PC-3 (cell line): ENCODE measurements at regions not wholly inside any gene's neighbourhood (a gene's known extent, or its start where the extent isn't known, plus 50 kb on each side); places are given as distances from the start of the nearest gene placed in this dataset.
A peak's percentile ranks its signal among the peaks of the same experiment; 100 is the strongest.

Source experiments
- ATAC-seq: fragments of 200-7000 bp; cut with Tn5 transposase; 2 replicates; pipeline ENCODE4 v1.9.1; 2020; ENCODE audit warnings: mild to moderate bottlenecking, moderate library complexity
- BruUV-seq: library from RNA; stranded (reverse); fragments of 400-500 nt; replicated peaks from 2 replicates; lab custom pipeline; 2021; lab: Mats Ljungman, UMichigan
- CTCF ChIA-PET: fragments of 300-600 bp; sonication (Branson Sonifier 250); formaldehyde crosslinking; loops from one replicate; lab custom pipeline; 2022; ENCODE audit warnings: antibody characterized with exemption; lab: Charles Lee
- POLR2A ChIA-PET: fragments of 300-600 bp; sonication (Branson Sonifier 250); formaldehyde crosslinking; loops from one replicate; lab custom pipeline; 2022; ENCODE audit warnings: antibody characterized with exemption; ENCODE audit not compliant: unreplicated experiment; lab: Charles Lee
- DNase-seq: peaks from one replicate; pipeline ENCODE4 v3.0.0-alpha.2; 2015
- H2AFZ ChIP-seq: fragments of 300-600 bp; sonication (generic); 2 replicates; pipeline ENCODE4 v1.6.0; 2016; ENCODE audit warnings: antibody characterized with exemption, low read length
- H3F3A ChIP-seq: fragments of 300-600 bp; sonication (generic); one replicate; pipeline ENCODE4 v1.6.0; 2017; ENCODE audit warnings: antibody characterized with exemption, low read length, control low read depth, mild to moderate bottlenecking; ENCODE audit not compliant: unreplicated experiment
- H3K27ac ChIP-seq: fragments of 300-600 bp; sonication (generic); 2 replicates; pipeline ENCODE4 v1.5.1; 2016; ENCODE audit warnings: mild to moderate bottlenecking, low read length
- H3K27me3 ChIP-seq: fragments of 300-600 bp; sonication (generic); 2 replicates; pipeline ENCODE4 v1.6.1; 2016; ENCODE audit warnings: low read length, mixed read lengths
- H3K36me3 ChIP-seq: fragments of 300-600 bp; sonication (generic); 2 replicates; pipeline ENCODE4 v1.6.1; 2016; ENCODE audit warnings: low read depth, mixed run types, low read length, mixed read lengths
- H3K4me1 ChIP-seq: fragments of 300-600 bp; sonication (generic); 2 replicates; pipeline ENCODE4 v1.5.1; 2016; ENCODE audit warnings: low read length; ENCODE audit not compliant: insufficient read depth
- H3K4me2 ChIP-seq: fragments of 300-600 bp; sonication (generic); 2 replicates; pipeline ENCODE4 v1.6.0; 2016; ENCODE audit warnings: low read length
- H3K4me3 ChIP-seq: fragments of 300-600 bp; sonication (generic); 2 replicates; pipeline ENCODE4 v1.5.1; 2016; ENCODE audit warnings: mild to moderate bottlenecking, low read length, mixed read lengths
- H3K79me2 ChIP-seq: fragments of 300-600 bp; sonication (generic); 2 replicates; pipeline ENCODE4 v1.6.1; 2017; ENCODE audit warnings: low read length, mixed read lengths
- H3K9ac ChIP-seq: fragments of 300-600 bp; sonication (generic); 2 replicates; pipeline ENCODE4 v1.6.0; 2016; ENCODE audit warnings: mild to moderate bottlenecking, low read length
- H3K9me2 ChIP-seq: fragments of 300-600 bp; sonication (generic); replicated peaks from 2 replicates; pipeline ENCODE4 v1.6.1; 2016; ENCODE audit warnings: mixed run types, low read length, mixed read lengths
- H3K9me3 ChIP-seq: fragments of 300-600 bp; sonication (generic); 2 replicates; pipeline ENCODE4 v1.6.1; 2016; ENCODE audit warnings: low read length, mixed read lengths
- H4K20me1 ChIP-seq: fragments of 300-600 bp; sonication (generic); 2 replicates; pipeline ENCODE4 v1.6.1; 2016; ENCODE audit warnings: low read length, mixed read lengths
- EZH2 ChIP-seq: fragments of 300-600 bp; sonication (generic); IDR thresholded peaks from one replicate; pipeline ENCODE4 v1.6.1; 2017; ENCODE audit warnings: antibody characterized with exemption, mild to moderate bottlenecking, low read length; ENCODE audit not compliant: unreplicated experiment
- EZH2phosphoT487 ChIP-seq: fragments of 300-600 bp; sonication (generic); IDR thresholded peaks from 2 replicates; pipeline ENCODE4 v1.6.1; 2018; ENCODE audit warnings: mild to moderate bottlenecking, antibody characterized with exemption, low read length, borderline replicate concordance
- intact Hi-C: fragments of 100-400 bp; cut with micrococcal nuclease; formaldehyde crosslinking; loops from 2 replicates; pipeline ENCODE4 v1.9.0; 2023
- TF ChIP-seq, protein P1 (sequence below): fragments of 300-600 bp; sonication (generic); conservative IDR thresholded peaks from 2 replicates; pipeline ENCODE4 v1.5.1; 2017; ENCODE audit warnings: antibody characterized with exemption, low read depth, mild to moderate bottlenecking, low read length

DNA sequence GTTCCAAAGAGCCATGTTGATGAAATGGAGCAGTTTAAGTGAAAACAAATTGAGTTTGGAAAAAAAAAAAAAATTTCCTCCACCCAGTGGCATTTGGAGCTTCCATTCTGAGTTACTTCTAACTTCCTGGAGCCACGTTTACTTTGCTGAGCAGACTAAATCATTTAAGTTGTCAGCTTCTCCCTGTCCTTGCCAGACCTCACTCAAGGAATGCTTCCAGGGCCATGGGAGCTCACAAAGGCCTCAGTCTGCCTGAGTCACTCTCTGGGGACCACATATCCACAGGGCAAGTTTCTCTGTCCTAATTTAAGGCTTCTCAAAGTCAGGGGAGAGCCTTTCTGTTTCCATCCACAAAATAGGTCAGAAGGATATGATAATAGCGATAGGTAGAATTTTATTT is 210.3 kb upstream of the TNC start:
- Histone ChIP-seq H3F3A (no peaks in the 10 kb centered on the region), H3K27ac (no peak overlapping the region), H3K4me1 (peaks cover under 1% of the 10 kb centered on the region; the same call in 1 of the 2 replicates), H3K9me2 (no peaks in the 10 kb centered on the region), H4K20me1 (no peaks in the 10 kb centered on the region), H3K36me3 (no peaks in the 10 kb centered on the region), H3K79me2 (no peaks in the 10 kb centered on the region), H2AFZ (no peak overlapping the region), H3K9me3 (no peaks in the 10 kb centered on the region), H3K9ac (no peak overlapping the region), H3K27me3 (no peaks in the 10 kb centered on the region), H3K4me3 (no peak overlapping the region), H3K4me2 (no peak overlapping the region)
- DNase-seq (no peak), ATAC-seq (no peak)
- intact Hi-C loops, result no loop called here
- no TSS peak for BruUV-seq
- ChIA-PET CTCF (interaction anchor here (0.6 kb wide), 1 partner anchor 163 kb away, joined by 3 read pairs; no protein-coding TSS in a partner anchor), POLR2A (no interaction called here)
- no peak for TF ChIP-seq EZH2
- TF ChIP-seq, protein P1, sequence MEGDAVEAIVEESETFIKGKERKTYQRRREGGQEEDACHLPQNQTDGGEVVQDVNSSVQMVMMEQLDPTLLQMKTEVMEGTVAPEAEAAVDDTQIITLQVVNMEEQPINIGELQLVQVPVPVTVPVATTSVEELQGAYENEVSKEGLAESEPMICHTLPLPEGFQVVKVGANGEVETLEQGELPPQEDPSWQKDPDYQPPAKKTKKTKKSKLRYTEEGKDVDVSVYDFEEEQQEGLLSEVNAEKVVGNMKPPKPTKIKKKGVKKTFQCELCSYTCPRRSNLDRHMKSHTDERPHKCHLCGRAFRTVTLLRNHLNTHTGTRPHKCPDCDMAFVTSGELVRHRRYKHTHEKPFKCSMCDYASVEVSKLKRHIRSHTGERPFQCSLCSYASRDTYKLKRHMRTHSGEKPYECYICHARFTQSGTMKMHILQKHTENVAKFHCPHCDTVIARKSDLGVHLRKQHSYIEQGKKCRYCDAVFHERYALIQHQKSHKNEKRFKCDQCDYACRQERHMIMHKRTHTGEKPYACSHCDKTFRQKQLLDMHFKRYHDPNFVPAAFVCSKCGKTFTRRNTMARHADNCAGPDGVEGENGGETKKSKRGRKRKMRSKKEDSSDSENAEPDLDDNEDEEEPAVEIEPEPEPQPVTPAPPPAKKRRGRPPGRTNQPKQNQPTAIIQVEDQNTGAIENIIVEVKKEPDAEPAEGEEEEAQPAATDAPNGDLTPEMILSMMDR, result no peak
- no peak for TF ChIP-seq EZH2phosphoT487

DNA sequence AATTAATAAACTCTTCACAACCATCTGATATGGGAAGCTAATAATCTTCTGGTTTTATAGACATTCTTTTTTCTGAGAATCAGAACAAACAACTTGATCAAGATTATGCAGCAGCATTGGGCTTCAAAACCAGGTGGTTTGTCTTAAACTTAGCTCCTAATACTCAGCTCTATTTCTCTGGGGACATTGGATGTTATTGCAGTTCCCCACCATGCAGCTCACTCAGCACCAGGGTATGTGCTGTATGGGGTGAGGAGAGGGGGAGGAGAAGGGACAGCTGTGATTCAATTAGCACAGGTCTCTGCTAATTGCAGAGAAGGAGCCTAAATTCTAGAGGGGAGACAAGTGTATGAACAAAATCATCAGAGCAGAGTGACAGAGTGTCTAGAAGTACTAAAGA is 210.7 kb upstream of the TNC start:
- no peak for ATAC-seq
- no peaks in the 10 kb centered on the region for H3K36me3 ChIP-seq
- H3K9ac ChIP-seq, result no peak overlapping the region
- no peaks in the 10 kb centered on the region for H3K27me3 ChIP-seq
- no peak overlapping the region for H3K4me3 ChIP-seq
- CTCF ChIA-PET, result interaction anchor here (0.6 kb wide), 1 partner anchor 163 kb away, joined by 3 read pairs; no protein-coding TSS in a partner anchor
- peaks cover 5% of the 10 kb centered on the region for H3K4me1 ChIP-seq
- H3K79me2 ChIP-seq, result no peaks in the 10 kb centered on the region
- no peaks in the 10 kb centered on the region for H3K9me2 ChIP-seq
- H3K9me3 ChIP-seq, result no peaks in the 10 kb centered on the region
- H2AFZ ChIP-seq, result no peak overlapping the region
- BruUV-seq, result no TSS peak
- POLR2A ChIA-PET, result no interaction called here
- DNase-seq, result no peak
- TF ChIP-seq, protein P1, result no peak
- TF ChIP-seq EZH2phosphoT487, result no peak
- intact Hi-C loops, result no loop called here
- no peaks in the 10 kb centered on the region for H3F3A ChIP-seq
- no peak overlapping the region for H3K27ac ChIP-seq
- no peaks in the 10 kb centered on the region for H4K20me1 ChIP-seq
- H3K4me2 ChIP-seq, result no peak overlapping the region

DNA sequence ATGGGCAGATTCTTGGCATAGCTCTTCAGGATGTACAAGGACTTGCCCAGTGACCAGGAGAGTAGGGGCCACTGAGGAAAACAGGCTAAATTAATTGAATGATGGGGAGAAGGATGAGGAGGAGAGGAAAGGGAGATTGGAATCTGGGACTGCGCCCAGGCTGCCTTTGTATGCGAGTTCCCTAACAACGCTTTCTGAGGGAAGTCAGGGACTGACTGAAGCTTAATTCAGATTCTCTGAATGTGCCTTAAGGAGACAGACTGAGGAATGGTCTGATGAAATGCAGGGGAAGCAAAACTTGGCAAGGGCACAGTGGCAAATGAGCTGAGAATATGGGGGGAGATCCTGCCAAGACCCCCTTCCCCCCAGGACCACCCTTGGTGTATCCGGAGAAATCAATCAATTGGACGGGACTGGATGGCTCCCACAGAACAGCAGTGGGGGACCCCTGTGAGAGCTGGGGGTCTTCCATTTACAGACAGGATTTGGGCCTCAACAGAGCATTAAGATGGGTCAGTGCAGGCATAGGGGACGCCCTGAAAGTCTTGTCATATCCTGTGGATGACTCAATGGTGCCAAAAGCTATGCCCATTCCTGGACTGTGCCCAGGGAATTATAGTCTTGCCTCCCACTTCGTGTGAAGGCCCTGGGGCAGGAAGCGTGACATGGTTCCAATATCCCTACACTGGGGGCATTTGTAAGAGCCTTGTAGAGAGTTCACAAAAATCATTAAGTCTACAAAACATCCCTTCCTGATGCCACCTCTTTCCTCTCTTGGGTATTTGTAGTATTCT is 215.5 kb upstream of the TNC start:
- H3K9ac ChIP-seq, result no peak overlapping the region
- H4K20me1 ChIP-seq, result no peaks in the 10 kb centered on the region
- no peaks in the 10 kb centered on the region for H3K9me3 ChIP-seq
- H3K4me1 ChIP-seq, result peaks cover 9% of the 10 kb centered on the region
- no peaks in the 10 kb centered on the region for H3K9me2 ChIP-seq
- intact Hi-C loops, result no loop called here
- ChIA-PET CTCF (no interaction called here), POLR2A (no interaction called here)
- no TSS peak for BruUV-seq
- H3K79me2 ChIP-seq, result no peaks in the 10 kb centered on the region
- H3F3A ChIP-seq, result no peaks in the 10 kb centered on the region
- no peaks in the 10 kb centered on the region; the same call in 1 of the 2 replicates for H3K36me3 ChIP-seq
- H2AFZ ChIP-seq, result no peak overlapping the region
- H3K4me3 ChIP-seq, result no peak overlapping the region
- no peak overlapping the region for H3K27ac ChIP-seq
- no peak overlapping the region for H3K4me2 ChIP-seq
- ATAC-seq (no peak; the same call in 1 of the 2 replicates), DNase-seq (peak; percentile 41)
- no peaks in the 10 kb centered on the region for H3K27me3 ChIP-seq
- TF ChIP-seq, protein P1, result no peak
- TF ChIP-seq EZH2phosphoT487 (no peak), EZH2 (no peak)
